Ascending aorta (tissue), 2 donors: ENCODE measurements at regions not wholly inside any gene's neighbourhood (a gene's known extent, or its start where the extent isn't known, plus 50 kb on each side); places are given as distances from the start of the nearest gene placed in this dataset.

Experiments used
- DNase-seq, 2 donors: peaks; one replicate each; pipeline ENCODE4 v3.0.0-alpha.2; 2019; ENCODE audit warnings: low spot score in 2 of 2
- H3K27ac ChIP-seq, 2 donors: fragments of 200-600 bp; sonication (generic); one replicate each; pipeline ENCODE4 v1.5.1; 2016 to 2017; ENCODE audit warnings: mild to moderate bottlenecking in 1 of 2
- H3K27me3 ChIP-seq: fragments of 200-600 bp; sonication (generic); one replicate; pipeline ENCODE4 v1.5.1; 2017
- H3K36me3 ChIP-seq, 2 donors: fragments of 200-600 bp; sonication (generic); one replicate each; pipeline ENCODE4 v1.5.1; 2016
- H3K4me1 ChIP-seq, 2 donors: fragments of 200-600 bp; sonication (generic); one replicate each; pipeline ENCODE4 v1.5.1; 2016 to 2017; ENCODE audit warnings: mild to moderate bottlenecking in 1 of 2
- H3K4me3 ChIP-seq, 2 donors: fragments of 200-600 bp; sonication (generic); one replicate each; pipeline ENCODE4 v1.5.1; 2016 to 2017; ENCODE audit warnings: mild to moderate bottlenecking in 1 of 2
- H3K9me3 ChIP-seq, 2 donors: fragments of 200-600 bp; sonication (generic); one replicate each; pipeline ENCODE4 v1.5.1; 2016
- intact Hi-C: fragments of 100-400 bp; cut with DNase I; formaldehyde crosslinking; loops from one replicate; pipeline ENCODE4 v1.15.1; 2023
- TF ChIP-seq, protein P1 (sequence below), 3 experiments: fragments of 200-600 bp in 2 of 3; fragments of 450-650 bp in 1 of 3; sonication (generic) in 2 of 3; IDR thresholded peaks; one replicate each; pipeline ENCODE4 v1.5.1; 2016 to 2019; ENCODE audit warnings: antibody characterized with exemption in 3 of 3, mild to moderate bottlenecking in 1 of 3, moderate library complexity in 1 of 3

DNA sequence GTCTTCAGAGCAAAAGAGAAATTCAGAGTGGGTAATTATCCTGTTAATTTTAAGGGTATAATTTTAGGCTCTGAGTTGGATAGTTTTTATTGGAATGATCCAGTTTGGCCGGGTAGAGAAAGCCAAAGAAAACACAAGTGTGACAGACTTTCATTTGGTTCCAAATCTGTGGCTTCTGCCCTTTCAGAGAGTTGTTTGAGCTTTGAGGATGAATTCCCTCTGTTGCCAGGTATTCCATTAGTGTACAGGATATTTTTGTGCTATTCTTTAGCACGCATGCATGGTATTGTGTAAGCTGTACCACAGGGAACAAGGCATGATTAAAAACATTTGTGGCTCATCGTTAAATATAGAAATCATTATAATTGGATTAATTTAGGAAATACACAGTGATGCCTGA is 384.4 kb downstream of the ADGRL2 start:
- no peak for DNase-seq
- Histone ChIP-seq H3K27me3 (no peaks in the 10 kb centered on the region), H3K4me1 (peaks cover 0 to 8% of the 10 kb centered on the region in 2 donors), H3K27ac (no peak overlapping the region), H3K36me3 (no peaks in the 10 kb centered on the region), H3K4me3 (no peak overlapping the region), H3K9me3 (no peaks in the 10 kb centered on the region)
- TF ChIP-seq, protein P1, sequence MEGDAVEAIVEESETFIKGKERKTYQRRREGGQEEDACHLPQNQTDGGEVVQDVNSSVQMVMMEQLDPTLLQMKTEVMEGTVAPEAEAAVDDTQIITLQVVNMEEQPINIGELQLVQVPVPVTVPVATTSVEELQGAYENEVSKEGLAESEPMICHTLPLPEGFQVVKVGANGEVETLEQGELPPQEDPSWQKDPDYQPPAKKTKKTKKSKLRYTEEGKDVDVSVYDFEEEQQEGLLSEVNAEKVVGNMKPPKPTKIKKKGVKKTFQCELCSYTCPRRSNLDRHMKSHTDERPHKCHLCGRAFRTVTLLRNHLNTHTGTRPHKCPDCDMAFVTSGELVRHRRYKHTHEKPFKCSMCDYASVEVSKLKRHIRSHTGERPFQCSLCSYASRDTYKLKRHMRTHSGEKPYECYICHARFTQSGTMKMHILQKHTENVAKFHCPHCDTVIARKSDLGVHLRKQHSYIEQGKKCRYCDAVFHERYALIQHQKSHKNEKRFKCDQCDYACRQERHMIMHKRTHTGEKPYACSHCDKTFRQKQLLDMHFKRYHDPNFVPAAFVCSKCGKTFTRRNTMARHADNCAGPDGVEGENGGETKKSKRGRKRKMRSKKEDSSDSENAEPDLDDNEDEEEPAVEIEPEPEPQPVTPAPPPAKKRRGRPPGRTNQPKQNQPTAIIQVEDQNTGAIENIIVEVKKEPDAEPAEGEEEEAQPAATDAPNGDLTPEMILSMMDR (IDR thresholded peaks at IDR 0.05), result no peak
- intact Hi-C loops, result no loop called here

DNA sequence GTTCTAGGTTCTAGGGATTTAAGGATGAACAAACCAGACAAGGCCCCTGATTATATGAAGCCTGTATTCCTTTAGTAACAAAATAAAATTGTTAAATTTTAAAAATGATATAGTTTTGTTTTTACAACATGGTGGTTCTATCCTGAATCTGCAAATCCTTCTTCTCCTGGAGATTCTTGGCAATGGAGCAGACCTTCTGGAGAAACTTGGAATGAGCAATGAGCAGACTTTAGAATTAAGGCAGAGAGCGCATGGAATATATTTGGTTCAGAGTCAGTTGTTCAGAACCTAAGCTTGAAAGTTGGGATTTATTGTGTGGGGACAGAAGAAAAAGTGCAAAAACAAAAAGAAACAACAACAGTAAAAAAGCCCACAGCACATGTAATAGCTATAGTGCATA is 381.1 kb downstream of the ADGRL2 start:
- H3K27me3 ChIP-seq, result no peaks in the 10 kb centered on the region
- H3K9me3 ChIP-seq, result no peaks in the 10 kb centered on the region
- peaks cover 0 to 8% of the 10 kb centered on the region in 2 donors for H3K4me1 ChIP-seq
- no peaks in the 10 kb centered on the region for H3K36me3 ChIP-seq
- TF ChIP-seq, protein P1 (IDR thresholded peaks at IDR 0.05), result no peak
- intact Hi-C loops, result no loop called here
- H3K4me3 ChIP-seq, result no peak overlapping the region
- no peak for DNase-seq
- H3K27ac ChIP-seq, result no peak overlapping the region

DNA sequence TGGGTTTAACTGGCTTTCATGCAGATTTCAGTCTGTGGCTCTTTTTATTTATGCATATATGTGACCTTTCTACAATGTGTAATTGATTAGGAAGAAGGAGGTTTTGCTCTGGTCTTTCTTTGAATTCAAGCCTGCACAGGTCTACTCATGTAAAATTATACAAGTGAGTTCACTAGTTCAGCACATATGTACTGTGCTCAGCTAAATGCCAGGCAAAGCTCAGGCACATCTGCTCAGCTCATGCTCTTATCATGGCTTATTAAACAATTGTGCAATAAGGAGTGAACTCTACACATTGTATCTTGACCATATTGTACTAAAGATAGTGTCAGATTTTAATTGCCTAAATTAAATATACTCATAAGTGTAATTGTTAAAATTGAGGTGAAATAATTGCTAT is 378.4 kb downstream of the ADGRL2 start:
- Histone ChIP-seq H3K27me3 (no peaks in the 10 kb centered on the region), H3K27ac (no peak overlapping the region), H3K9me3 (no peaks in the 10 kb centered on the region), H3K4me3 (no peak overlapping the region), H3K4me1 (no peaks in the 10 kb centered on the region), H3K36me3 (no peaks in the 10 kb centered on the region)
- TF ChIP-seq, protein P1 (IDR thresholded peaks at IDR 0.05), result no peak
- no peak for DNase-seq
- intact Hi-C loops, result no loop called here

DNA sequence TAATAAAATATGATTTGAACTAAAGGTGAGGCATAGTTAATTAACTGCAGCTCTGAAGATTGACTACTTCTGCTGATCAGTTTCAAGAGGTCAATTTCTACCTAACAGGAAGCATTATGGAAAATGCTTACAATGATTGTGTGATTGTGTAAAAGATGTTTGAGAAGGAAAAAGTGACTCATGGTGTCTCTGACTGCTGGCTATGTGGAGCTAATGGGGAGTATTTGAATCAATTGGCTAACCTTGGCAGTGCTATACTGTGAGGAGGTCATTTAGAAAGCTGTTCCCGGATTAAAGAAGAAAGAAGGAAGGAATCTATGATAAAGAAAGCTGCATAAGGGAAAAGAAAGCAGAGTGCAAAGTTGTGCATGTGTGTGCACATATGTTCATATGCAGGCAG is 376.5 kb downstream of the ADGRL2 start:
- Histone ChIP-seq H3K9me3 (no peaks in the 10 kb centered on the region), H3K36me3 (no peaks in the 10 kb centered on the region), H3K4me1 (no peaks in the 10 kb centered on the region), H3K27me3 (no peaks in the 10 kb centered on the region), H3K27ac (no peak overlapping the region), H3K4me3 (no peak overlapping the region)
- intact Hi-C loops, result no loop called here
- TF ChIP-seq, protein P1 (IDR thresholded peaks at IDR 0.05), result no peak
- DNase-seq, result no peak

DNA sequence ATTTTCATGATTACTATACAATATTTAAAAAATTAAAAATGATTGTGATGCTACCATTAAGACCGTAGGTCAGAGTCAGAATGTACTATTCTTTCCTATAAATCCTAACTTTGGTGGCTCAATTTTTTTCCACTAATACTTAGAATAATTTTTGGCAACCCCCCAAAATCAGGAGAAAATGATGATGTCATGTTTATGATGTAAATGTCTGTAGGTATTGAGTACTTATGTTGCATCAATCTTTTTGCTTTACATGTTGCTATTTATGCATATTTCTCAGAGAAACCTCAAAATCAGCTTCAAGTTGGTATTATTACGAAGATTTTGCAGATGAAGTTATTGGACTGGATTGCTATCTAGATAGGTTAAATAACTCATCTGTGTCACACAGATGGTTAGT is 371.2 kb downstream of the ADGRL2 start:
- no peak for DNase-seq
- Histone ChIP-seq H3K27me3 (no peaks in the 10 kb centered on the region), H3K9me3 (no peaks in the 10 kb centered on the region), H3K4me1 (no peaks in the 10 kb centered on the region), H3K27ac (no peak overlapping the region), H3K4me3 (no peak overlapping the region), H3K36me3 (no peaks in the 10 kb centered on the region)
- intact Hi-C loops, result no loop called here
- TF ChIP-seq, protein P1 (IDR thresholded peaks at IDR 0.05), result no peak

DNA sequence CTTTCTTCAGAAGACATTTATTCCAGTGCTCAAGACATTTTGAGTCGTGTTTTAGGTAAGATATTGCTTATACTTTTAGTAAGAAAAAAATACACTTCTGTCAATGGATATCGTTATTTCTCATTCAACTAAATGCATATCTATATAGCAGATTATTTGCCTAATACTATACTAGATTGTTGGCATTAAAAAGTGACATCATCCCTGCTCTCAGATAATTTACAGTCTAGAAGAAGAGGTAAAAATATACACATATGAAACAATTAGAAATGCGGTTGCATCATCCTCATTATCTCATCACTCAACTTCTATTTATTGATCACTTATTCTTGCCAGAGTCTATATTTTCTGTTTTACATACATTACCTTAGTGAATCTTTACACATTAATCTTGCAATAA is 367.7 kb downstream of the ADGRL2 start:
- Histone ChIP-seq H3K4me3 (no peak overlapping the region), H3K4me1 (no peaks in the 10 kb centered on the region), H3K27me3 (no peaks in the 10 kb centered on the region), H3K9me3 (no peaks in the 10 kb centered on the region), H3K27ac (no peak overlapping the region), H3K36me3 (no peaks in the 10 kb centered on the region)
- DNase-seq, result no peak
- intact Hi-C loops, result no loop called here
- TF ChIP-seq, protein P1 (IDR thresholded peaks at IDR 0.05), result no peak
